SU-DHL-6 (cell line): ENCODE measurements at regions not wholly inside any gene's neighbourhood (a gene's known extent, or its start where the extent isn't known, plus 50 kb on each side); places are given as distances from the start of the nearest gene placed in this dataset.

ENCODE experiments used
- CTCF ChIP-seq: fragments of 200-600 bp; sonication (generic); IDR thresholded peaks from one replicate; pipeline ENCODE4 v1.5.1; 2017; ENCODE audit warnings: antibody characterized with exemption, mild to moderate bottlenecking, low read length, moderate library complexity; ENCODE audit not compliant: insufficient read depth, poor library complexity, severe bottlenecking
- EZH2phosphoT487 ChIP-seq: fragments of 200-600 bp; sonication (generic), shearing (Covaris generic); conservative IDR thresholded peaks from 2 replicates; pipeline ENCODE4 v1.6.1; 2018; ENCODE audit warnings: mild to moderate bottlenecking, antibody characterized with exemption, low read length, moderate library complexity, mixed read lengths

- TF ChIP-seq EZH2phosphoT487 = no peak
- TF ChIP-seq CTCF = no peak
Observed at GRCh38 chr4:141538001-141538400, 98.4 kb upstream of the IL15 start.
